22Rv1 (cell line): ENCODE measurements at regions not wholly inside any gene's neighbourhood (a gene's known extent, or its start where the extent isn't known, plus 50 kb on each side); places are given as distances from the start of the nearest gene placed in this dataset.

Experiments
- ZFX ChIP-seq: fragments of 450-650 bp; IDR thresholded peaks from 2 replicates; pipeline ENCODE4 v1.6.1; 2017; ENCODE audit warnings: antibody characterized with exemption, borderline replicate concordance
- TF ChIP-seq, protein P1 (sequence below): fragments of 450-650 bp; IDR thresholded peaks from 2 replicates; pipeline ENCODE4 v1.5.1; 2017; ENCODE audit warnings: mild to moderate bottlenecking

DNA sequence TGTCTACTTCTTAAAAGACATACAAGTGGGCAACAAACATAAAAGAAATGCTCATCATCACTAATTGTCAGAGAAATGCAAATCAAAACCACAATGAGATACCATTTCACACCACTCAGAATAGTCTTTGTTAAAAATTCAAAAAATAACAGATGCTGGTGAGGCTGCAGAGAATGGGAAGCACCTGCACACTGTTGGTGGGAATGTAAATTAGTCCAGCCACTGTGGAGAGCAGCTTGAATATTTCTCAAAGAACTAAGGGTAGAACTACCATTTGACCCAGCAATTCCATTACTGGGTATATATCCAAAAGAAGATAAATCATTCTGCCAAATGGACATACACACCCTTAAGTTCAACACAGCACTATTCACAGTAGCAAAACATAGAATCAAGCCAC, 61.8 kb upstream of the STEAP1 start:
- TF ChIP-seq, protein P1, sequence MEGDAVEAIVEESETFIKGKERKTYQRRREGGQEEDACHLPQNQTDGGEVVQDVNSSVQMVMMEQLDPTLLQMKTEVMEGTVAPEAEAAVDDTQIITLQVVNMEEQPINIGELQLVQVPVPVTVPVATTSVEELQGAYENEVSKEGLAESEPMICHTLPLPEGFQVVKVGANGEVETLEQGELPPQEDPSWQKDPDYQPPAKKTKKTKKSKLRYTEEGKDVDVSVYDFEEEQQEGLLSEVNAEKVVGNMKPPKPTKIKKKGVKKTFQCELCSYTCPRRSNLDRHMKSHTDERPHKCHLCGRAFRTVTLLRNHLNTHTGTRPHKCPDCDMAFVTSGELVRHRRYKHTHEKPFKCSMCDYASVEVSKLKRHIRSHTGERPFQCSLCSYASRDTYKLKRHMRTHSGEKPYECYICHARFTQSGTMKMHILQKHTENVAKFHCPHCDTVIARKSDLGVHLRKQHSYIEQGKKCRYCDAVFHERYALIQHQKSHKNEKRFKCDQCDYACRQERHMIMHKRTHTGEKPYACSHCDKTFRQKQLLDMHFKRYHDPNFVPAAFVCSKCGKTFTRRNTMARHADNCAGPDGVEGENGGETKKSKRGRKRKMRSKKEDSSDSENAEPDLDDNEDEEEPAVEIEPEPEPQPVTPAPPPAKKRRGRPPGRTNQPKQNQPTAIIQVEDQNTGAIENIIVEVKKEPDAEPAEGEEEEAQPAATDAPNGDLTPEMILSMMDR, result no peak
- no peak for TF ChIP-seq ZFX
